GM18511 (cell line): ENCODE measurements at regions not wholly inside any gene's neighbourhood (a gene's known extent, or its start where the extent isn't known, plus 50 kb on each side); places are given as distances from the start of the nearest gene placed in this dataset.

Experiments
- ATAC-seq: cut with Tn5 transposase; IDR thresholded peaks from one replicate; pipeline ENCODE4 v1.9.1; 2021; ENCODE audit warnings: mild to moderate bottlenecking, moderate library complexity; ENCODE audit not compliant: unreplicated experiment

DNA sequence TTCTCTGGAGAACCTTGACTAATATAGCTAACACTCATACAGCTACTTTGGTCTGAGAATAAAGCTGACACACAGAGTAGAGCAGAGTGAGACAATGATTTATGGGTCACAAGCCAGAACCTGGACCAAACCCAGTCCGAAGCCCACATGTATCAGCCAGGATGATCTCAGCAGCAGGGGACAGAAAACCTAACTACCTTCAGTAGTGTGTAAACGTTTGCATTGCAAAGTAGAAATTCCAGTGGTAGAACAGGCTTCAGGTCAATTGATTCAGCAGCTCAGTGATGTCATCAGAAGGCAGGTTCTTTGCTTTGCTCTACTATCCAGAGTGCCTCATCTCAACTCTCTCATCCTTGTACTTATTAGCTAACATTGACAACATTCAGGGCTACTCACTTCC lies 62.5 kb upstream of the PALS2 start:
- ATAC-seq = no peak

DNA sequence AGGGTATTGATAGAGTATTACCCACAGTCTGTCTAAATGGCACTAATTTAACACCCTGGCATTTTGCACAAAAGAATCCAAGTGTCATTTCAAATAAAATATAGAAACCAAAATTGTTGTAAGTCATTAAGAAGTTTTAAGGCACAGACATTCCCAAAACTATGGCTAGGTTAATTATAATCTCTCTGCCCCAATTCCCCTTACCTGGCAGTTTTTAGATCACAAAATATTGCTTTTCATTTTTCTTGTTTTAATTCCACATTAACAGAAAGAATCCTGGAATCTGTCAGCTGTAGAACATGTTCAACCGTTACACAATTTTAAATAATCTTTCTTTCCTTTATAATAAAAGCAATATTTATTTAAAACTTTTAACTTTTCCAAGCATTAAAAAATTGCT lies 56.1 kb upstream of the PALS2 start:
- ATAC-seq = no peak

DNA sequence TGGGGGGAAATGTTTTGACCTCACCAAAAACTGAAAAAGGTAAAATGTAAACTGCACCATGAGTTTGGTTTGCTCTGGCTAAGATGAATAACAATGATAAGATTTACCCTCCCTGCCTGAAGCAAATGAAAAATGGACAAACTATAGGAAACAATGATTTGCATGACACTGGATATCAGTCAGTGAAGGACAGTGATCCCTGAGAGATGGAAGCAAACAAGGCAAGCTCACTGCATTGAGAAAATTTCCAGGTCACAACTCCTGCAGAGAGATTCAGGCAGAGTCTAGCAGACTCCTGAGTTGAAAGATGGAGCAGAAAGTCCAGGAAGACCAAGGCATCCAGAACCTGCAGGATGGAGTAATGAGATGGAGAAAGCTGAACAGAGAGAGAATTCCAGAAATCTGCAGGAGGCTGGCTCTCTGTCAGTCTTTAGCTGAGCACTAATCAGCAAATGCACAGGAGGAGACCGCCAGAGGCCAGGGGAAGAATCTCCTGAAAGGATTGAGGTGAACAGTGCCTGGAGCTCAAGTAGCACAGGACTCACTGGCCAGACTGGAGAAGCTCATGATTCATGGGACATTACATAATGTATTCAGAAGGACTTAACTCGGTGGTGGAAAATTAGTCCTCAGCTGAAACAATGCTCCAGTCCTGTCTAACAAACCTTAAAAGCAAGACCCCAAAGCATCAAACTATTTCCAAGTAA lies 51.2 kb upstream of the PALS2 start:
- no peak for ATAC-seq
